ENCODE measurements at regions not wholly inside any gene's neighbourhood (a gene's known extent, or its start where the extent isn't known, plus 50 kb on each side); places are given as distances from the start of the nearest gene placed in this dataset.
A peak's percentile ranks its signal among the peaks of the same experiment; 100 is the strongest.
"Not testable (repeated sequence)": the region's sequence is repeated elsewhere in the genome, so short reads cannot be mapped to it uniquely, and the experiment has no call there.

GRCh38 chr1:212495766-212496494 lies 63.2 kb downstream of the NENF start:
- H3K4me3 ChIP-seq, result no peak overlapping the region
- H3K27ac ChIP-seq, result peak overlapping the region in 1 of 21 experiments; percentile 14

GRCh38 chr1:212496682-212497081 lies 64.0 kb downstream of the NENF start:
- H3K4me3 ChIP-seq, result no peak overlapping the region
- no peak overlapping the region for H3K27ac ChIP-seq

- H3K4me3 ChIP-seq, result no peak overlapping the region
Measured at GRCh38 chr1:212497553-212497952, 64.8 kb downstream of the NENF start.

GRCh38 chr1:212498283-212499040 lies 65.7 kb downstream of the NENF start:
- Histone ChIP-seq H3K27ac (no peak overlapping the region), H3K4me3 (no peak overlapping the region)

More at GRCh38 chr1:212497553-212497952, 64.8 kb downstream of the NENF start:
- H3K27ac ChIP-seq, result no peak overlapping the region

- H3K4me3 ChIP-seq, result no peak overlapping the region
- peak overlapping the region in 1 of 21 experiments; percentile 47 for H3K27ac ChIP-seq
Measured at GRCh38 chr1:212500351-212500750, 67.6 kb downstream of the NENF start.

GRCh38 chr1:212500983-212501382 lies 68.3 kb downstream of the NENF start:
- H3K27ac ChIP-seq, result peak overlapping the region in 1 of 21 experiments; percentile 47
- no peak overlapping the region for H3K4me3 ChIP-seq

- H3K27ac ChIP-seq, result no peak overlapping the region
- no peak overlapping the region for H3K4me3 ChIP-seq
Measured at GRCh38 chr1:212503714-212504113, 71.0 kb downstream of the NENF start.

GRCh38 chr1:212504171-212504803 lies 71.6 kb downstream of the NENF start:
- Histone ChIP-seq H3K27ac (no peak overlapping the region), H3K4me3 (no peak overlapping the region)

- Histone ChIP-seq H3K27ac (no peak overlapping the region), H3K4me3 (no peak overlapping the region)
Measured at GRCh38 chr1:212506666-212507065, 73.9 kb downstream of the NENF start.

GRCh38 chr1:212507369-212507768 lies 74.6 kb downstream of the NENF start:
- Histone ChIP-seq H3K4me3 (no peak overlapping the region), H3K27ac (no peak overlapping the region)

- no peak overlapping the region for H3K4me3 ChIP-seq
- H3K27ac ChIP-seq, result no peak overlapping the region
Measured at GRCh38 chr1:212512816-212513559, 80.3 kb downstream of the NENF start.

GRCh38 chr1:212513586-212513985 lies 80.9 kb downstream of the NENF start:
- Histone ChIP-seq H3K4me3 (no peak overlapping the region), H3K27ac (no peak overlapping the region)

- peak overlapping the region in 3 of 7 experiments; percentile 17 to 27 (median 19) for H3K4me3 ChIP-seq
- H3K27ac ChIP-seq, result peak overlapping the region in 2 of 21 experiments; percentile 7 to 45
Measured at GRCh38 chr1:212514056-212514614, 81.4 kb downstream of the NENF start.

- Histone ChIP-seq H3K27ac (peak overlapping the region in 3 of 21 experiments; percentile 7 to 45 (median 25)), H3K4me3 (peak overlapping the region in 4 of 7 experiments; percentile 10 to 27 (median 18))
Measured at GRCh38 chr1:212514782-212515181, 82.1 kb downstream of the NENF start.

- H3K27ac ChIP-seq, result no peak overlapping the region
- H3K4me3 ChIP-seq, result no peak overlapping the region
Measured at GRCh38 chr1:212515329-212515760, 82.6 kb downstream of the NENF start.

- not testable (repeated sequence) for H3K27ac ChIP-seq, H3K4me3 ChIP-seq
Measured at GRCh38 chr1:212516012-212516411, 83.3 kb downstream of the NENF start.

GRCh38 chr1:212518188-212519054 lies 85.7 kb downstream of the NENF start:
- no peak overlapping the region for H3K4me3 ChIP-seq
- H3K27ac ChIP-seq, result no peak overlapping the region

- Histone ChIP-seq H3K27ac (no peak overlapping the region), H3K4me3 (no peak overlapping the region)
Measured at GRCh38 chr1:212519131-212519530, 86.4 kb downstream of the NENF start.

- no peak overlapping the region for H3K4me3 ChIP-seq
- no peak overlapping the region for H3K27ac ChIP-seq
Measured at GRCh38 chr1:212520299-212520698, 87.6 kb downstream of the NENF start.
